Natural killer cell (primary cell): ENCODE measurements at regions not wholly inside any gene's neighbourhood (a gene's known extent, or its start where the extent isn't known, plus 50 kb on each side); places are given as distances from the start of the nearest gene placed in this dataset.

ENCODE experiments used
- ATAC-seq, 3 donors: fragments of 150-1000 bp in 2 of 3; fragments of 200-7000 bp in 1 of 3; cut with Tn5 transposase; 1 replicate in 1 of 3; 2 replicates in 2 of 3; pipeline ENCODE4 v1.10.0; 2021; ENCODE audit warnings: mild to moderate bottlenecking in 2 of 3, moderate library complexity in 2 of 3
- DNase-seq, 2 donors: peaks; one replicate each; pipeline versions ENCODE4 v3.0.0 to v3.0.0-alpha.2; 2013 to 2021; ENCODE audit warnings: mixed read lengths in 1 of 2
- H3K27ac ChIP-seq: one replicate; pipeline ENCODE4 v1.5.1; 2013; ENCODE audit warnings: mild to moderate bottlenecking, low read length
- H3K27me3 ChIP-seq: one replicate; pipeline ENCODE4 v1.6.1; 2013; ENCODE audit warnings: low read length; ENCODE audit not compliant: control insufficient read depth, insufficient read depth
- H3K36me3 ChIP-seq: one replicate; pipeline ENCODE4 v1.6.1; 2013; ENCODE audit warnings: low read length; ENCODE audit not compliant: control insufficient read depth, insufficient read depth
- H3K4me1 ChIP-seq: one replicate; pipeline ENCODE4 v1.6.1; 2013; ENCODE audit warnings: low read length; ENCODE audit not compliant: control insufficient read depth, insufficient read depth
- H3K4me3 ChIP-seq: one replicate; pipeline ENCODE4 v1.5.1; 2013; ENCODE audit warnings: low read length
- H3K9me3 ChIP-seq: one replicate; pipeline ENCODE4 v1.6.1; 2013; ENCODE audit warnings: low read length; ENCODE audit not compliant: control insufficient read depth, insufficient read depth
- H3K27ac Mint-ChIP-seq, 2 donors: one replicate each; pipeline ENCODE4 v1.8.0; 2022; ENCODE audit warnings: mild to moderate bottlenecking in 2 of 2, mixed read lengths in 2 of 2, moderate library complexity in 1 of 2
- H3K27me3 Mint-ChIP-seq, 2 donors: one replicate each; pipeline ENCODE4 v1.8.0; 2022; ENCODE audit warnings: low read depth in 2 of 2, mixed read lengths in 2 of 2
- H3K36me3 Mint-ChIP-seq: one replicate; pipeline ENCODE4 v1.8.0; 2022; ENCODE audit warnings: mixed read lengths
- H3K4me1 Mint-ChIP-seq, 2 donors: one replicate each; pipeline ENCODE4 v1.8.0; 2022; ENCODE audit warnings: mixed read lengths in 2 of 2
- H3K4me3 Mint-ChIP-seq: one replicate; pipeline ENCODE4 v1.8.0; 2022; ENCODE audit warnings: mild to moderate bottlenecking, moderate library complexity, mixed read lengths
- H3K9me3 Mint-ChIP-seq, 2 donors: one replicate each; pipeline ENCODE4 v1.8.0; 2022; ENCODE audit warnings: mixed read lengths in 2 of 2
- WGBS: methylation state at CpG from one replicate; pipeline ENCODE4 v1.1.7; 2013; ENCODE audit warnings: missing lambda C conversion rate; ENCODE audit not compliant: insufficient coverage; 5-methylcytosine and 5-hydroxymethylcytosine counted together
- intact Hi-C: fragments of 100-400 bp; cut with micrococcal nuclease; formaldehyde crosslinking; loops from one replicate; pipeline ENCODE4 v1.14.2; 2022
- TF ChIP-seq, protein P1 (sequence below): fragments of 200-600 bp; IDR thresholded peaks from one replicate; pipeline ENCODE4 v1.8.0; 2022; ENCODE audit warnings: antibody characterized with exemption

DNA sequence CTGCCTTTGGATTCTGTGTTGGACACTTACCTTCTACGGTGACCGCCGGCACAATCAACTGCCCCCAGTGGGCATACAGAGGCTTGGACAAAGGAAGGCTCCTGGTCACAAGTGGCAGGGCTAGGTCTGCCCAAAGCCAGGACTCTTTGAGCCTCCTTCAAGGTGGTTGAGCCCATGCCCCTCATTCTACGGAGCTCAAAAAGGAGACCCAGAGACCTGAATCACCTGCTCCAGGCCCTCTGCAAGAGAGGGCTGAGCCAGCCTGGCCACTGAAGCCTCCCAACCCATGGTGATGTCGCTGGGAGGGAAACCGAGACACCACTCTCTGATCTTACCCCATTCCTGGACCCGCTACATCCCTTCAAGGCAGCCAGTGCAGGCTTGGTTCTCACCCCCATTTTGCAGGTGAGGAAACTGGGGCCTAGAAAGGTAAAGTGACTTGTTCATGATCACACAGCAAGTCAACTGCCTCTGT lies 87.9 kb downstream of the INHBB start:
- 91% methylated on average over 6 of the region's 7 CpGs for WGBS
- no peaks in the 10 kb centered on the region for H3K9me3 Mint-ChIP-seq
- intact Hi-C loops = no loop called here

DNA sequence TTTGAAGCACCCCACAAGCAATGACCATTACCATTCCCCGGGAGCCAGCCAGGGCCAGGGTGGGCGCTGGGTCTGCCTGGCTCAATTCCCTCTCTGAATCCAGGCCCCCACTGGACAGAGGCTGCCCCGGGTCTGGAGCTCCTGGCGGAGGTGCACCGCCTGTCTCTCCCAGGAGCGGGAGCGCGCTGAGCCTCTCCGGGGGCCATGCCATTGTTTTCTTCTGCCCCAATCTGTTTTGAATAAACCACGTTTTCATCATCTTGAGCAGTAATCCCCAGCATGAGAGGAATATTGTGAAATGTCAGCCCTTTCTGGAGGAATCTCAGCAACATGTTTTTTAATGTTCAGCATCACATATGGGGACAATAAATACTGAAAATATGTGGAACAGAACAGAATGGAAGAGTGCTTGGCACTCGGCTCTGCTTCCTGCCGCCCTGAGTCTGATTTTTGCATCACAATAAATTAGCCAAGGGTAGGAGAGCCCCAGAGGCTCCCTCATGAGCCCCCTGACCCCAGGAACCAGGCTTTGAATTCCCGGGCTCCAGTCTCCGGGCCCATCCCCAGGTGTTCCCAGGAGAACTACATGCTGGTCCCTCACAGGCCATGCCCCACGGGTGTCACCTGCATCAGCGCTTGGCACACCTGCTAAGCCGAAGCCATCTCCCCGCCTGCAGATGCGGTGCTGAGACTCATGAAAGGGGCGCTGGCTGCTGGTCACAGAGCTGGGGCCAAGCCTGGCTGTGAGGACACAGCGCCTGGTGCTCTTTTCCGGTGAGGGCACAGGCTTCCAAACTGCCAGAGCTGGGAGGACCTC lies 88.8 kb downstream of the INHBB start:
- Mint-ChIP-seq H3K4me1 (no peaks in the 10 kb centered on the region), H3K9me3 (no peaks in the 10 kb centered on the region), H3K4me3 (no peak overlapping the region), H3K27ac (no peak overlapping the region), H3K27me3 (peaks cover 17 to 18% of the 10 kb centered on the region in 2 donors), H3K36me3 (no peaks in the 10 kb centered on the region)
- TF ChIP-seq, protein P1, sequence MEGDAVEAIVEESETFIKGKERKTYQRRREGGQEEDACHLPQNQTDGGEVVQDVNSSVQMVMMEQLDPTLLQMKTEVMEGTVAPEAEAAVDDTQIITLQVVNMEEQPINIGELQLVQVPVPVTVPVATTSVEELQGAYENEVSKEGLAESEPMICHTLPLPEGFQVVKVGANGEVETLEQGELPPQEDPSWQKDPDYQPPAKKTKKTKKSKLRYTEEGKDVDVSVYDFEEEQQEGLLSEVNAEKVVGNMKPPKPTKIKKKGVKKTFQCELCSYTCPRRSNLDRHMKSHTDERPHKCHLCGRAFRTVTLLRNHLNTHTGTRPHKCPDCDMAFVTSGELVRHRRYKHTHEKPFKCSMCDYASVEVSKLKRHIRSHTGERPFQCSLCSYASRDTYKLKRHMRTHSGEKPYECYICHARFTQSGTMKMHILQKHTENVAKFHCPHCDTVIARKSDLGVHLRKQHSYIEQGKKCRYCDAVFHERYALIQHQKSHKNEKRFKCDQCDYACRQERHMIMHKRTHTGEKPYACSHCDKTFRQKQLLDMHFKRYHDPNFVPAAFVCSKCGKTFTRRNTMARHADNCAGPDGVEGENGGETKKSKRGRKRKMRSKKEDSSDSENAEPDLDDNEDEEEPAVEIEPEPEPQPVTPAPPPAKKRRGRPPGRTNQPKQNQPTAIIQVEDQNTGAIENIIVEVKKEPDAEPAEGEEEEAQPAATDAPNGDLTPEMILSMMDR = no peak
- ATAC-seq (no peak), DNase-seq (no peak)
- Histone ChIP-seq H3K4me1 (no peaks in the 10 kb centered on the region), H3K27ac (no peak overlapping the region), H3K9me3 (no peaks in the 10 kb centered on the region), H3K4me3 (no peak overlapping the region), H3K27me3 (no peaks in the 10 kb centered on the region), H3K36me3 (no peaks in the 10 kb centered on the region)
- WGBS = 73% methylated on average over 22 of the region's 22 CpGs
- intact Hi-C loops = no loop called here

More for the DNA sequence above, 87.9 kb downstream of the INHBB start:
- Histone ChIP-seq H3K27ac (no peak overlapping the region), H3K36me3 (no peaks in the 10 kb centered on the region), H3K4me3 (no peak overlapping the region), H3K27me3 (no peaks in the 10 kb centered on the region), H3K9me3 (no peaks in the 10 kb centered on the region), H3K4me1 (no peaks in the 10 kb centered on the region)
- peaks cover 10 to 11% of the 10 kb centered on the region in 2 donors for H3K27me3 Mint-ChIP-seq
- H3K4me1 Mint-ChIP-seq = no peaks in the 10 kb centered on the region
- TF ChIP-seq, protein P1 = no peak
- H3K4me3 Mint-ChIP-seq = no peak overlapping the region
- ATAC-seq (no peak), DNase-seq (no peak)
- H3K36me3 Mint-ChIP-seq = no peaks in the 10 kb centered on the region
- no peak overlapping the region for H3K27ac Mint-ChIP-seq

DNA sequence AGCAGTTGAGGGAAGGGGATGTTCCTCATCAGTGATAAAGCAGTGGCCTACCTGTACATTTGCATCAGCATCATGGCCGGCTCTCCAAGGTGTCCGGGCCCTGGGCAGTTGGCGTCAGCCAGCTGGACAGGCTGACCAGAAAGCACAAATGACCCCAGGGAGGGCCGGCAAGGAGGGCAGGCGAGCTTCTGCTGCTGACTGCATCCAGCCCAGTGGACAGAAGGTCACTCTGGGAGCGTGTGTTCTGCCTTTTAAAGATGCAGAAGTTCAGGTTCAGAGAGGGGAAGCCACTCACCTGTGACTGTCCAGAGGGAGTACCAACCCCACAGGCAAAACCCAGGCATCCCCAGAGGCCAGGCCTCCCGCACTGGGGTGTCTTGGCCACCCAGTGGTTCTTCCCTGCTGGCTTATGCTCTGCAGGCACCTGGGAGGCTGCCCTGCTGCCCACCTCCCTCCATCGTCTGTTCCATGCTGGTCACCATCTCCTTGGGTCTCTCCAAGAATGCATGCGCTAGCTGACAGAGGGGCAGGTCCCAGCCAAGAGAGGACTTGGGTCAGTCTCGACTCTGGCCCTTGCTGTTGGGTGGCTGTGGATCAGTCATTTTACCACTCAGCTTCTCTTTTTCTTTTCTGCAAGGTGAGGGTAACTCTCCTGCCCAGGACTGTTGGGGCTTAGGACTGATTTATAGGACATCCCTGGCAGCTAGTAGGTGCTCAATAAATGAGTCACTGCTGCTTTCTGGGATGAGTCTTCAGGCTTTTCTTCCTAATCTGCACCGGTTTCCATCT lies 89.9 kb downstream of the INHBB start:
- Mint-ChIP-seq H3K4me1 (no peaks in the 10 kb centered on the region), H3K27ac (no peak overlapping the region), H3K27me3 (peaks cover 24% of the 10 kb centered on the region in 2 donors), H3K9me3 (no peaks in the 10 kb centered on the region), H3K36me3 (no peaks in the 10 kb centered on the region), H3K4me3 (no peak overlapping the region)
- Histone ChIP-seq H3K36me3 (no peaks in the 10 kb centered on the region), H3K4me1 (no peaks in the 10 kb centered on the region), H3K9me3 (no peaks in the 10 kb centered on the region), H3K27me3 (no peaks in the 10 kb centered on the region), H3K27ac (no peak overlapping the region), H3K4me3 (no peak overlapping the region)
- ATAC-seq (no peak), DNase-seq (no peak)
- intact Hi-C loops = no loop called here
- TF ChIP-seq, protein P1 = no peak
- 82% methylated on average over 11 of the region's 11 CpGs for WGBS
